ENCODE measurements at regions not wholly inside any gene's neighbourhood (a gene's known extent, or its start where the extent isn't known, plus 50 kb on each side); places are given as distances from the start of the nearest gene placed in this dataset.

DNA sequence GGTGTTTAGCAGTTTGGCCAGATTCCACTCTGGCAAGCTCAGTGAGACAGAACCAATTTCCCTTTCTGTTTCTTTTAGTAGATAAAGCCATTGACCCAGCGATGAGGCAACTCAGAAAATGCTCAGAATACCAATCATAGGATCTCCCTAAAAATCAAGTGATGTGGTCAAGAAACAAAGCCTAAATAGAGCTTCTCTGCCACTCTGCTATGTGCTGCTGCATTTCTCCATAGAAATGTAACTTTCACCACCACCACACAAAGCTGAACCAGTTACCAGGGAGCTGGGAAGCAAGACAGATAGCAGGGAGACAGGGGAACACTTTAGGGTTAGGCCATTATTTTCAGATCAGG is 109.8 kb downstream of the RPL22L1 start:
- Histone ChIP-seq H3K4me1 (replicated peaks in 1 of 4; ENCODE audit: control insufficient read depth in 3 of 4, insufficient read depth in 4 of 4, low read length in 3 of 4) (peaks cover 0 to 7% (median 0%) of the 10 kb centered on the region in 4 experiments; a peak in 1 of 7 replicates), H3K79me2 (ENCODE audit: control insufficient read depth in 1 of 2, insufficient read depth in 2 of 2, low read length in 2 of 2) (no peaks in the 10 kb centered on the region), H2BK15ac (ENCODE audit: low read length) (no peak overlapping the region), H3K79me1 (ENCODE audit: low read depth, low read length) (no peaks in the 10 kb centered on the region), H3K9ac (replicated peaks in 1 of 4; ENCODE audit: extremely low read depth in 1 of 4, low read depth in 3 of 4, low read length in 3 of 4) (no peak overlapping the region; a peak in 1 of 7 replicates), H4K5ac (ENCODE audit: insufficient read length, low read depth, low read length) (no peak overlapping the region), H3K23ac (ENCODE audit: insufficient read length) (no peak overlapping the region), H3K23me2 (ENCODE audit: low read depth, low read length) (no peaks in the 10 kb centered on the region), H3K36me3 (ENCODE audit: control insufficient read depth in 2 of 4, insufficient read depth in 4 of 4, low read length in 3 of 4) (no peaks in the 10 kb centered on the region), H4K20me1 (replicated peaks in 1 of 2; ENCODE audit: control insufficient read depth in 1 of 2, insufficient read depth in 2 of 2, low read length in 2 of 2) (no peaks in the 10 kb centered on the region), H2BK5ac (ENCODE audit: low read depth, low read length) (no peak overlapping the region), H4K8ac (ENCODE audit: extremely low read depth, insufficient read depth, low read length) (no peak overlapping the region), H2AK5ac (ENCODE audit: low read depth, low read length) (no peak overlapping the region), H4K91ac (replicated peaks; ENCODE audit: insufficient read length, low read length) (no peak overlapping the region), H2BK12ac (ENCODE audit: low read depth, low read length) (no peak overlapping the region), H3K4me3 (ENCODE audit: extremely low read depth in 1 of 4, insufficient read depth in 2 of 4, low read depth in 3 of 4, low read length in 4 of 4) (no peak overlapping the region), H3K27ac (ENCODE audit: low read depth, low read length) (no peak overlapping the region), H2AFZ (ENCODE audit: low read length) (peak overlapping the region; percentile 79), H3K9me3 (ENCODE audit: insufficient read depth in 2 of 2, low read depth in 1 of 2, low read length in 1 of 2) (no peaks in the 10 kb centered on the region), H2BK120ac (replicated peaks; ENCODE audit: low read depth, low read length) (no peak overlapping the region), H3K27me3 (replicated peaks in 1 of 4; ENCODE audit: control insufficient read depth in 3 of 4, extremely low read depth in 1 of 4, insufficient read depth in 3 of 4, low read length in 3 of 4) (no peaks in the 10 kb centered on the region), H3K4me2 (ENCODE audit: insufficient read depth in 1 of 2, low read depth in 2 of 2, low read length in 2 of 2) (no peak overlapping the region), H3K18ac (ENCODE audit: extremely low read depth, low read length) (no peak overlapping the region), H3K4ac (replicated peaks; ENCODE audit: insufficient read length, low read depth, low read length) (no peak overlapping the region), H2BK20ac (ENCODE audit: low read length) (no peak overlapping the region), H3K14ac (ENCODE audit: insufficient read length) (no peak overlapping the region), H3K56ac (replicated peaks; ENCODE audit: insufficient read length, low read depth, low read length) (no peak overlapping the region)
- FAIRE-seq (no peak), DNase-seq (ENCODE audit: low read depth in 1 of 2, low spot score in 2 of 2) (no peak)
- POLR2A ChIA-PET (ENCODE audit: partially characterized antibody): no interaction called here
- WGBS, 2 experiments (ENCODE audit: extremely low coverage in 1 of 2, insufficient coverage in 1 of 2, insufficient read length in 1 of 2, insufficient replicate concordance in 2 of 2, low coverage in 1 of 2, low lambda C conversion rate in 2 of 2, missing lambda C conversion rate in 1 of 2): 92% methylated on average over 1 of the region's 1 CpG; no CpG with 5 or more reads in 1 of the 2 experiments
- CTCF ChIA-PET (ENCODE audit: partially characterized antibody): interaction anchor here (0.6 to 1.4 kb wide), 5 partner anchors 13 to 347 kb away, joined by 3 to 5 read pairs (median 3); no protein-coding TSS in a partner anchor
- TF ChIP-seq SIN3A (conservative IDR thresholded peaks at IDR 0.05 in 1 of 2, IDR thresholded peaks at IDR 0.05 in 1 of 2; ENCODE audit: low read depth in 1 of 2, low read length in 2 of 2): no peak
- TF ChIP-seq EGR1 (IDR thresholded peaks at IDR 0.05; ENCODE audit: borderline replicate concordance, low read depth, low read length): no peak
